ENCODE measurements at regions not wholly inside any gene's neighbourhood (a gene's known extent, or its start where the extent isn't known, plus 50 kb on each side); places are given as distances from the start of the nearest gene placed in this dataset.

GRCh38 chr3:44021651-44022594, 219.8 kb upstream of the TOPAZ1 start:
- no peaks in the 10 kb centered on the region for H3K36me3 ChIP-seq (ENCODE audit: control insufficient read depth, insufficient read depth, low read length)
- no peaks in the 10 kb centered on the region for H3K9me3 ChIP-seq (ENCODE audit: control insufficient read depth, low read length)
- no peaks in the 10 kb centered on the region for H3K4me1 ChIP-seq (ENCODE audit: control insufficient read depth, insufficient read depth, low read length, poor library complexity, severe bottlenecking)
- no peak overlapping the region for H3K27ac ChIP-seq (ENCODE audit: low read depth, low read length, severe bottlenecking)
- 3 to 5% methylated on average over 30 to 39 of the region's 53 CpGs for WGBS, 2 experiments (ENCODE audit: insufficient coverage in 2 of 2)
- peak overlapping the region; percentile 29 for H3K4me3 ChIP-seq (ENCODE audit: extremely low read depth, insufficient read depth, low read length, poor library complexity, severe bottlenecking)

DNA sequence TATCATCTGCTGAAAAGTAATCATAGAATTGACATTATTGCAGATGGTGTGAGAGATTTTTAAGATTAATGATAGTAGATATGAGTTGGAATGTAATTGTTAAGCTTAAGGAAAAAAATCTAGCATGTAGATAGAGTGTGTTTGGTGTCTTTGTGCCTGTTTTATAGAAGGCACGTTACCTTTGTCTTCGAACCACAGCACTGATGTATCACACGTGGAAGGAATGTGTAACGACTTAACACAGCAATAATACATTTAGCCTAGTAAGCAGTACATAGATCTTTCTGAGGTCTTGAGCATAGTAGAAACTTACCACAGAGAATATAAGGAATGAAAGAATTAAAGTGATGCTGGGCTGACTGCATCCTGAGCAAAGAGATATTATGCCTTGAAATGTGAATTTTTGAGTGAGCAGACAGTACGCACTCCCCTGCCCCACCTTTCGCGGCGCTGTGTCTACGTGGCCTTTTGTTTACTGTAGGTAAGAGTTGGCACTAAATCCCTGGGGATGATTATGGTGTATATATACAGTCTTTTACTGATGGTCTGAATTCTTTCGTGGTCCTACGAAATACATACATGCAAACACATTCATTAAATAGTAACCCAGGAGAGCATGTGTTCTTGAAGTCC, 217.6 kb upstream of the TOPAZ1 start:
- 97 to 100% methylated on average over 1 to 5 of the region's 11 CpGs for WGBS, 2 experiments (ENCODE audit: insufficient coverage in 2 of 2)
- no peaks in the 10 kb centered on the region for H3K9me3 ChIP-seq (ENCODE audit: control insufficient read depth, low read length)
- H3K4me1 ChIP-seq (ENCODE audit: control insufficient read depth, insufficient read depth, low read length, poor library complexity, severe bottlenecking): no peaks in the 10 kb centered on the region
- no peak overlapping the region for H3K27ac ChIP-seq (ENCODE audit: low read depth, low read length, severe bottlenecking)
- H3K4me3 ChIP-seq (ENCODE audit: extremely low read depth, insufficient read depth, low read length, poor library complexity, severe bottlenecking): no peak overlapping the region
- H3K36me3 ChIP-seq (ENCODE audit: control insufficient read depth, insufficient read depth, low read length): no peaks in the 10 kb centered on the region

DNA sequence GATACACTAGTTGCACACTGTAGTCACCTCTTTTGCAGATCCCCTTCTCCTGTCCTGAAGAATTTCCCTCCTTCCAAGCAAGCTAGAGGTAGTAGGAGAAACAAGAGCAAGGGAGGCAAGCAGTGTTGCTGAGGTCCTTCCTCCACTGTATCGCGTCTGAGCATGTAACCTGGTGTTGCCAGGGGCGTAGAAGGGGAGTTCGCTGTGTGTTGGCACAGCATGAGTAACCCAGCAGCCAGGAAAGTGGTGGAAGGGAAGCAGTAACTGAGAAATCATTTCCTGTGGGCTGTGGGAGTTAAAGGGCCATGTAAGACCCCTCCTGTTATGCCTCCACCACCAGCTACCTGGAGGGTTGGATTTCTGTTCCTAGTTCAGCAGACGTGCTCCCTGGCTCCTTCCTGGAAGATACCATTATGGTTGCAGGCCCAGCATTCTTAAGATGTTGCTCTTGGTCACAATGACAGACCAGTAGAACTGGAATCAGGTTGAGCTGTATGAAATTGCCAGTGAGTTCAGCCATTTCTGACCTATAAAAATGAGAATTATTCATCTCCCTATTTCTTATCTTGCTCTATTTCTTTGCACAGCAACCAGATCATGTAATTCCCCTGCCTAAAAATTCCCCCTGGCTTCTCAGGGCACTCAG, 215.3 kb upstream of the TOPAZ1 start:
- 93% methylated on average over 5 of the region's 5 CpGs; no CpG with 5 or more reads in 1 of the 2 experiments for WGBS, 2 experiments (ENCODE audit: insufficient coverage in 2 of 2)
- no peaks in the 10 kb centered on the region for H3K9me3 ChIP-seq (ENCODE audit: control insufficient read depth, low read length)
- no peaks in the 10 kb centered on the region for H3K4me1 ChIP-seq (ENCODE audit: control insufficient read depth, insufficient read depth, low read length, poor library complexity, severe bottlenecking)
- no peak overlapping the region for H3K27ac ChIP-seq (ENCODE audit: low read depth, low read length, severe bottlenecking)
- no peaks in the 10 kb centered on the region for H3K36me3 ChIP-seq (ENCODE audit: control insufficient read depth, insufficient read depth, low read length)
- no peak overlapping the region for H3K4me3 ChIP-seq (ENCODE audit: extremely low read depth, insufficient read depth, low read length, poor library complexity, severe bottlenecking)

DNA sequence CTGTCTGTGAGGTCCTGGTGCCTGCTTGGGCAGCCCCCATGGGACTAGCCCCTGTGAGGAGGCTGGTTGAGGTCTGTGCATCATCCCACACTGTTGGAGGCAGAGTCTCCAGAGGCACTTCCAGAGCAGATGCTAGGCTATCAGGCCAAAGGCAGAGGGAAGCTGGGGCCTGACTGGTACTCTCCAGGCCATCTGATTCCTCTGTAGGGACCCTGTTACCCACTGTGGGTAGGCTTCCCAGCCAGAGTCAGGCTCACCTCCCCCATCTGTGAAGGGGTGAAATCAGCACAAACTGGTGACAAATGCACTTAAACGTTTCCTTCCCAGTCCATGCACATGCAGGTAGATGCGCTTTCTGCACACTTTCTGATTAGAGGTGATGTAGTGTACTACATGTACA, 212.6 kb upstream of the TOPAZ1 start:
- WGBS, 2 experiments (ENCODE audit: insufficient coverage in 2 of 2): 80% methylated on average over 1 of the region's 2 CpGs; no CpG with 5 or more reads in 1 of the 2 experiments
- H3K9me3 ChIP-seq (ENCODE audit: control insufficient read depth, low read length): no peaks in the 10 kb centered on the region
- H3K36me3 ChIP-seq (ENCODE audit: control insufficient read depth, insufficient read depth, low read length): no peaks in the 10 kb centered on the region
- no peaks in the 10 kb centered on the region for H3K4me1 ChIP-seq (ENCODE audit: control insufficient read depth, insufficient read depth, low read length, poor library complexity, severe bottlenecking)
- H3K27ac ChIP-seq (ENCODE audit: low read depth, low read length, severe bottlenecking): no peak overlapping the region
- no peak overlapping the region for H3K4me3 ChIP-seq (ENCODE audit: extremely low read depth, insufficient read depth, low read length, poor library complexity, severe bottlenecking)

DNA sequence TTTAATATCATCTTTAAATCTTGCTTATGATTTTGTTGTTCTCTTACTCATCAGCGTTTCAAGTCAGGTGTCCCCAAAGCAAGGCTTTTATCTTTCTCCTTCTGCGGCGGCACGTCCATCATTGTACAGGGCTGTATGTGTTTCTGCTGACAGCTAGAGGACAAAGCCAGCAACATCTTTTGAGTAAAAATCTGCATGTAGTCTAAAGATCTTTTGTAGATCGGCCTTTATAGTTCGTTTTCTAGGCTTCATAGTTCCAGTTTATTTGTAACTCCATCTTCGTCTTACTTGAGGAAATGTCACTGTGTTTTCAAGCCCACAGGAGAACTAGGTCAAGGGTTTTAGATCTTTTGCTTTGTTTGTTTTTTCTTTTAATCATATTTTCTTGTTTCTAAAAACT, 211.4 kb upstream of the TOPAZ1 start:
- 84 to 89% methylated on average over 2 to 5 of the region's 7 CpGs for WGBS, 2 experiments (ENCODE audit: insufficient coverage in 2 of 2)
- H3K27ac ChIP-seq (ENCODE audit: low read depth, low read length, severe bottlenecking): no peak overlapping the region
- H3K4me1 ChIP-seq (ENCODE audit: control insufficient read depth, insufficient read depth, low read length, poor library complexity, severe bottlenecking): no peaks in the 10 kb centered on the region
- no peak overlapping the region for H3K4me3 ChIP-seq (ENCODE audit: extremely low read depth, insufficient read depth, low read length, poor library complexity, severe bottlenecking)
- no peaks in the 10 kb centered on the region for H3K9me3 ChIP-seq (ENCODE audit: control insufficient read depth, low read length)
- H3K36me3 ChIP-seq (ENCODE audit: control insufficient read depth, insufficient read depth, low read length): no peaks in the 10 kb centered on the region

GRCh38 chr3:44030687-44031305, 210.9 kb upstream of the TOPAZ1 start:
- Histone ChIP-seq H3K9me3 (ENCODE audit: control insufficient read depth, low read length) (no peaks in the 10 kb centered on the region), H3K4me1 (ENCODE audit: control insufficient read depth, insufficient read depth, low read length, poor library complexity, severe bottlenecking) (no peaks in the 10 kb centered on the region), H3K27ac (ENCODE audit: low read depth, low read length, severe bottlenecking) (no peak overlapping the region), H3K4me3 (ENCODE audit: extremely low read depth, insufficient read depth, low read length, poor library complexity, severe bottlenecking) (no peak overlapping the region), H3K36me3 (ENCODE audit: control insufficient read depth, insufficient read depth, low read length) (no peaks in the 10 kb centered on the region)
- no CpG with 5 or more reads among the region's 1 CpG for WGBS, 2 experiments (ENCODE audit: insufficient coverage in 2 of 2)

- Histone ChIP-seq H3K4me1 (ENCODE audit: control insufficient read depth, insufficient read depth, low read length, poor library complexity, severe bottlenecking) (no peaks in the 10 kb centered on the region), H3K9me3 (ENCODE audit: control insufficient read depth, low read length) (no peaks in the 10 kb centered on the region), H3K27ac (ENCODE audit: low read depth, low read length, severe bottlenecking) (no peak overlapping the region), H3K4me3 (ENCODE audit: extremely low read depth, insufficient read depth, low read length, poor library complexity, severe bottlenecking) (no peak overlapping the region), H3K36me3 (ENCODE audit: control insufficient read depth, insufficient read depth, low read length) (no peaks in the 10 kb centered on the region)
- 69 to 82% methylated on average over 7 to 8 of the region's 16 CpGs for WGBS, 2 experiments (ENCODE audit: insufficient coverage in 2 of 2)
Observed at GRCh38 chr3:44031387-44032380, 210.0 kb upstream of the TOPAZ1 start.

DNA sequence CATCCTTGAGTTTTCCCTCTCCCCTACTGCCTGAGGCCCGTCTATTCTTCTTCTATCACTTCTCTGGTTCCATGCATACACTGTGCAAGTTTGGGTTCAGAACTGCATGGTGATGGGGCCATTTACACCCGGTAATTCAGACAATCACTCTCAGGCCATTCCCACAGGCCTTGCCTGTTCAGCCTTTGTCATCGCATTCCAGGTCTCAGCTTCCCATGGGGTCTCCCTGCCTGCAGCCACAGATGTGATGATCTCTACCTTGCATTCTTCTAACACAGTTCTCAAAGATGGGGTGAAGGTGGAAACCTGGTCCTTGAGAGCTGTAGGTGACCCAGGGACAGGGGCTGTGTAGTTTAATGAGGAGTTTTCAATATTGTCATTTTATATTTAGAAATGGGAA, 209.2 kb upstream of the TOPAZ1 start:
- no peak overlapping the region for H3K27ac ChIP-seq (ENCODE audit: low read depth, low read length, severe bottlenecking)
- no peaks in the 10 kb centered on the region for H3K36me3 ChIP-seq (ENCODE audit: control insufficient read depth, insufficient read depth, low read length)
- 59 to 70% methylated on average over 3 of the region's 3 CpGs for WGBS, 2 experiments (ENCODE audit: insufficient coverage in 2 of 2)
- H3K4me3 ChIP-seq (ENCODE audit: extremely low read depth, insufficient read depth, low read length, poor library complexity, severe bottlenecking): no peak overlapping the region
- no peaks in the 10 kb centered on the region for H3K9me3 ChIP-seq (ENCODE audit: control insufficient read depth, low read length)
- no peaks in the 10 kb centered on the region for H3K4me1 ChIP-seq (ENCODE audit: control insufficient read depth, insufficient read depth, low read length, poor library complexity, severe bottlenecking)

DNA sequence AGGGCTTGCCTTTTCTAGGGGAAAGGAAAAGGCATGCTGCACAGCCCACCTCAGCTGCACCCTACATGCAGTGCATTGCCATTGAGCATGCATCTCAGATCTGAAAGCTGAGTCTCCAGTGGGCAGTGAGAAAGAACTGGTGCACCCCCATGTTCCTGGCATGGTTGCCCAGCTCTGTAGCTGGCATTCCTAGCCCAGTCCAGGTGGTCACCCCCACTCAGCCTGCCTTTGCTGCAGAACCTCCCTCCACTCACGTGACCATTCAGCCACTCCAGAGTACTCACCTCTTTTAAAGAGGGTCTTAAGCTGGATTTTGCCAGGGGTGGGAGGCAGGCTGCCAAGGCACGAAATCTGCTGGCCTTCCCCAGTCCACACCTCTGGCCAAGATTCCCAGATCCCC, 208.6 kb upstream of the TOPAZ1 start:
- Histone ChIP-seq H3K27ac (ENCODE audit: low read depth, low read length, severe bottlenecking) (no peak overlapping the region), H3K4me3 (ENCODE audit: extremely low read depth, insufficient read depth, low read length, poor library complexity, severe bottlenecking) (no peak overlapping the region), H3K4me1 (ENCODE audit: control insufficient read depth, insufficient read depth, low read length, poor library complexity, severe bottlenecking) (no peaks in the 10 kb centered on the region), H3K36me3 (ENCODE audit: control insufficient read depth, insufficient read depth, low read length) (no peaks in the 10 kb centered on the region), H3K9me3 (ENCODE audit: control insufficient read depth, low read length) (no peaks in the 10 kb centered on the region)
- WGBS, 2 experiments (ENCODE audit: insufficient coverage in 2 of 2): 80% methylated on average over 1 of the region's 2 CpGs; no CpG with 5 or more reads in 1 of the 2 experiments

All from mesodermal cell (in vitro differentiated cells).